SK-N-SH treated with all-trans-retinoic acid at 6 μM for 48 hours (cell line): ENCODE measurements at regions not wholly inside any gene's neighbourhood (a gene's known extent, or its start where the extent isn't known, plus 50 kb on each side); places are given as distances from the start of the nearest gene placed in this dataset.

Experiments
- BACH2 ChIP-seq: fragments of 250-450 bp; sonication (Bioruptor Pico); IDR thresholded peaks from 2 replicates; pipeline ENCODE4 v1.9.0; 2021; ENCODE audit warnings: mild to moderate bottlenecking, borderline replicate concordance
- CREB5 ChIP-seq: fragments of 250-450 bp; sonication (Bioruptor Pico); IDR thresholded peaks from 2 replicates; pipeline ENCODE4 v1.5.1; 2020; ENCODE audit warnings: low read depth, mild to moderate bottlenecking, moderate library complexity
- CSDC2 ChIP-seq: fragments of 250-450 bp; sonication (Bioruptor Pico); IDR thresholded peaks from 2 replicates; pipeline ENCODE4 v1.5.0; 2020; ENCODE audit warnings: mild to moderate bottlenecking, moderate library complexity
- GLIS3 ChIP-seq: fragments of 250-450 bp; sonication (Bioruptor Pico); IDR thresholded peaks from 2 replicates; pipeline ENCODE4 v1.5.0; 2020; ENCODE audit warnings: mild to moderate bottlenecking, moderate library complexity
- OSR1 ChIP-seq: fragments of 250-450 bp; sonication (Bioruptor Pico); IDR thresholded peaks from 2 replicates; pipeline ENCODE4 v1.8.0; 2022; ENCODE audit warnings: moderate library complexity, mild to moderate bottlenecking, inconsistent platforms
- PATZ1 ChIP-seq: fragments of 250-450 bp; sonication (Bioruptor Pico); IDR thresholded peaks from 2 replicates; pipeline ENCODE4 v1.8.0; 2020; ENCODE audit warnings: mild to moderate bottlenecking, moderate library complexity, borderline replicate concordance
- POU6F1 ChIP-seq: fragments of 250-450 bp; sonication (Bioruptor Pico); IDR thresholded peaks from 2 replicates; pipeline ENCODE4 v1.8.0; 2021; ENCODE audit warnings: low read depth, mild to moderate bottlenecking, moderate library complexity, borderline replicate concordance
- PPARA ChIP-seq: fragments of 250-450 bp; sonication (Bioruptor Pico); IDR thresholded peaks from 2 replicates; pipeline ENCODE4 v1.5.0; 2020; ENCODE audit warnings: mild to moderate bottlenecking, borderline replicate concordance
- RARB ChIP-seq: fragments of 250-450 bp; sonication (Bioruptor Pico); IDR thresholded peaks from 2 replicates; pipeline ENCODE4 v1.8.0; 2021; ENCODE audit warnings: mild to moderate bottlenecking, moderate library complexity
- TCF4 ChIP-seq: fragments of 250-450 bp; sonication (Bioruptor Pico); IDR thresholded peaks from 2 replicates; pipeline ENCODE4 v1.8.0; 2021; ENCODE audit warnings: mild to moderate bottlenecking, moderate library complexity, borderline replicate concordance
- ZC3H10 ChIP-seq: fragments of 250-450 bp; sonication (Bioruptor Pico); IDR thresholded peaks from 2 replicates; pipeline ENCODE4 v1.5.1; 2021; ENCODE audit warnings: mild to moderate bottlenecking, moderate library complexity
- ZFP3 ChIP-seq: fragments of 250-450 bp; sonication (Bioruptor Pico); IDR thresholded peaks from 2 replicates; pipeline ENCODE4 v1.5.0; 2020; ENCODE audit warnings: mild to moderate bottlenecking, moderate library complexity
- ZNF565 ChIP-seq: fragments of 450-650 bp; formaldehyde crosslinking; conservative IDR thresholded peaks from 2 replicates; pipeline ENCODE4 v1.5.0; 2020; ENCODE audit warnings: low read depth, mild to moderate bottlenecking, moderate library complexity
- ZNF70 ChIP-seq: fragments of 450-650 bp; formaldehyde crosslinking; IDR thresholded peaks from 2 replicates; pipeline ENCODE4 v1.5.0; 2020; ENCODE audit warnings: mild to moderate bottlenecking, moderate library complexity

GRCh38 chrX:39640866-39641265 is 456.9 kb downstream of the BCOR start:
- no peak for TF ChIP-seq OSR1 (CRISPR knock-in tag)
- no peak for TF ChIP-seq RARB (CRISPR knock-in tag)
- TF ChIP-seq PATZ1 (CRISPR knock-in tag), result no peak
- no peak for TF ChIP-seq BACH2 (CRISPR knock-in tag)
- no peak for TF ChIP-seq ZFP3 (CRISPR knock-in tag)
- no peak for TF ChIP-seq ZC3H10 (CRISPR knock-in tag)
- TF ChIP-seq CSDC2 (CRISPR knock-in tag), result no peak
- no peak for TF ChIP-seq TCF4 (CRISPR knock-in tag)
- no peak for TF ChIP-seq ZNF70 (CRISPR knock-in tag)
- TF ChIP-seq CREB5, result no peak
- TF ChIP-seq POU6F1 (CRISPR knock-in tag), result no peak
- no peak for TF ChIP-seq ZNF565 (CRISPR knock-in tag)
- TF ChIP-seq PPARA (CRISPR knock-in tag), result no peak
- no peak for TF ChIP-seq GLIS3 (CRISPR knock-in tag)
